GM12878 (cell line): ENCODE measurements at regions not wholly inside any gene's neighbourhood (a gene's known extent, or its start where the extent isn't known, plus 50 kb on each side); places are given as distances from the start of the nearest gene placed in this dataset.

Experiments
- BHLHE40 ChIP-seq, 2 experiments: fragments of 450-650 bp in 1 of 2; IDR thresholded peaks; 2 replicates each; pipeline ENCODE4 v1.6.1; 2011 to 2017; ENCODE audit warnings: low read depth in 2 of 2, borderline replicate concordance in 1 of 2, improper control_type of control experiment in 1 of 2, low read length in 1 of 2, mild to moderate bottlenecking in 1 of 2
- CTCF ChIP-seq, 3 experiments: IDR thresholded peaks in 2 of 3; conservative IDR thresholded peaks in 1 of 3; 2 replicates each; pipeline ENCODE4 v1.5.1; 2011; ENCODE audit warnings: low read depth in 3 of 3, low read length in 3 of 3, mild to moderate bottlenecking in 3 of 3, control low read depth in 2 of 3, moderate library complexity in 2 of 3, inconsistent platforms in 1 of 3, mixed read lengths in 1 of 3; ENCODE audit not compliant: control insufficient read depth in 2 of 3, insufficient read depth in 1 of 3; ENCODE audit errors: extremely low read depth in 1 of 3
- E2F4 ChIP-seq: IDR thresholded peaks from 2 replicates; pipeline ENCODE4 v1.6.1; 2012; ENCODE audit warnings: low read depth, low read length, improper control_type of control experiment
- ESRRA ChIP-seq: IDR thresholded peaks from 2 replicates; pipeline ENCODE4 v1.6.1; 2012; ENCODE audit warnings: mild to moderate bottlenecking, low read length, improper control_type of control experiment
- GABPA ChIP-seq: IDR thresholded peaks from 2 replicates; pipeline ENCODE4 v1.6.1; 2014; ENCODE audit warnings: antibody characterized with exemption, low read depth, mild to moderate bottlenecking, inconsistent platforms
- JUNB ChIP-seq: IDR thresholded peaks from 2 replicates; pipeline ENCODE4 v1.6.1; 2016; ENCODE audit warnings: antibody characterized with exemption, mild to moderate bottlenecking
- MXI1 ChIP-seq: fragments of 150-350 bp; IDR thresholded peaks from 2 replicates; pipeline ENCODE4 v1.6.1; 2011; ENCODE audit warnings: low read depth, mild to moderate bottlenecking, inconsistent platforms, low read length, improper control_type of control experiment
- NFYB ChIP-seq: IDR thresholded peaks from 2 replicates; pipeline ENCODE4 v1.6.1; 2011; ENCODE audit warnings: low read depth, mild to moderate bottlenecking, low read length, improper control_type of control experiment, moderate library complexity; ENCODE audit not compliant: insufficient read depth
- PBX3 ChIP-seq: IDR thresholded peaks from 2 replicates; pipeline ENCODE4 v1.6.1; 2011; ENCODE audit warnings: mild to moderate bottlenecking, low read depth, low read length, moderate library complexity; ENCODE audit not compliant: insufficient replicate concordance
- POLR2A ChIP-seq: IDR thresholded peaks from 2 replicates; pipeline ENCODE4 v1.6.1; 2011; ENCODE audit warnings: low read depth, mild to moderate bottlenecking, low read length
- POLR2AphosphoS5 ChIP-seq: IDR thresholded peaks from 2 replicates; pipeline ENCODE4 v1.6.1; 2011; ENCODE audit warnings: mild to moderate bottlenecking, low read length, inconsistent platforms
- RBBP5 ChIP-seq: fragments of 200-600 bp; sonication (generic); conservative IDR thresholded peaks from 2 replicates; pipeline ENCODE4 v1.6.1; 2016
- TARDBP ChIP-seq: IDR thresholded peaks from 2 replicates; pipeline ENCODE4 v1.6.1; 2016; ENCODE audit warnings: borderline replicate concordance
- ZBTB33 ChIP-seq: fragments of 450-650 bp; IDR thresholded peaks from 2 replicates; pipeline ENCODE4 v1.6.1; 2017; ENCODE audit warnings: mild to moderate bottlenecking

GRCh38 chr2:200034816-200035215 is 79.4 kb downstream of the MAIP1 start:
- TF ChIP-seq CTCF (IDR thresholded peaks at IDR 0.05 in 2 of 3, conservative IDR thresholded peaks at IDR 0.05 in 1 of 3; ENCODE audit: control insufficient read depth in 2 of 3, extremely low read depth in 1 of 3, insufficient read depth in 1 of 3, low read depth in 3 of 3, low read length in 3 of 3) (no peak), POLR2AphosphoS5 (no peak), ESRRA (no peak), NFYB (no peak), E2F4 (no peak), POLR2A (no peak), RBBP5 (no peak), MXI1 (no peak), GABPA (no peak), PBX3 (no peak), JUNB (no peak), BHLHE40 (IDR thresholded peaks at IDR 0.05; ENCODE audit: borderline replicate concordance in 1 of 2, low read depth in 2 of 2, low read length in 1 of 2) (no peak), ZBTB33 (no peak), TARDBP (no peak)
